ENCODE measurements at regions not wholly inside any gene's neighbourhood (a gene's known extent, or its start where the extent isn't known, plus 50 kb on each side); places are given as distances from the start of the nearest gene placed in this dataset.

- TF ChIP-seq, protein P1, sequence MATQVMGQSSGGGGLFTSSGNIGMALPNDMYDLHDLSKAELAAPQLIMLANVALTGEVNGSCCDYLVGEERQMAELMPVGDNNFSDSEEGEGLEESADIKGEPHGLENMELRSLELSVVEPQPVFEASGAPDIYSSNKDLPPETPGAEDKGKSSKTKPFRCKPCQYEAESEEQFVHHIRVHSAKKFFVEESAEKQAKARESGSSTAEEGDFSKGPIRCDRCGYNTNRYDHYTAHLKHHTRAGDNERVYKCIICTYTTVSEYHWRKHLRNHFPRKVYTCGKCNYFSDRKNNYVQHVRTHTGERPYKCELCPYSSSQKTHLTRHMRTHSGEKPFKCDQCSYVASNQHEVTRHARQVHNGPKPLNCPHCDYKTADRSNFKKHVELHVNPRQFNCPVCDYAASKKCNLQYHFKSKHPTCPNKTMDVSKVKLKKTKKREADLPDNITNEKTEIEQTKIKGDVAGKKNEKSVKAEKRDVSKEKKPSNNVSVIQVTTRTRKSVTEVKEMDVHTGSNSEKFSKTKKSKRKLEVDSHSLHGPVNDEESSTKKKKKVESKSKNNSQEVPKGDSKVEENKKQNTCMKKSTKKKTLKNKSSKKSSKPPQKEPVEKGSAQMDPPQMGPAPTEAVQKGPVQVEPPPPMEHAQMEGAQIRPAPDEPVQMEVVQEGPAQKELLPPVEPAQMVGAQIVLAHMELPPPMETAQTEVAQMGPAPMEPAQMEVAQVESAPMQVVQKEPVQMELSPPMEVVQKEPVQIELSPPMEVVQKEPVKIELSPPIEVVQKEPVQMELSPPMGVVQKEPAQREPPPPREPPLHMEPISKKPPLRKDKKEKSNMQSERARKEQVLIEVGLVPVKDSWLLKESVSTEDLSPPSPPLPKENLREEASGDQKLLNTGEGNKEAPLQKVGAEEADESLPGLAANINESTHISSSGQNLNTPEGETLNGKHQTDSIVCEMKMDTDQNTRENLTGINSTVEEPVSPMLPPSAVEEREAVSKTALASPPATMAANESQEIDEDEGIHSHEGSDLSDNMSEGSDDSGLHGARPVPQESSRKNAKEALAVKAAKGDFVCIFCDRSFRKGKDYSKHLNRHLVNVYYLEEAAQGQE (IDR thresholded peaks at IDR 0.05; ENCODE audit: low read depth, low read length), result no peak
- TF ChIP-seq, protein P2, sequence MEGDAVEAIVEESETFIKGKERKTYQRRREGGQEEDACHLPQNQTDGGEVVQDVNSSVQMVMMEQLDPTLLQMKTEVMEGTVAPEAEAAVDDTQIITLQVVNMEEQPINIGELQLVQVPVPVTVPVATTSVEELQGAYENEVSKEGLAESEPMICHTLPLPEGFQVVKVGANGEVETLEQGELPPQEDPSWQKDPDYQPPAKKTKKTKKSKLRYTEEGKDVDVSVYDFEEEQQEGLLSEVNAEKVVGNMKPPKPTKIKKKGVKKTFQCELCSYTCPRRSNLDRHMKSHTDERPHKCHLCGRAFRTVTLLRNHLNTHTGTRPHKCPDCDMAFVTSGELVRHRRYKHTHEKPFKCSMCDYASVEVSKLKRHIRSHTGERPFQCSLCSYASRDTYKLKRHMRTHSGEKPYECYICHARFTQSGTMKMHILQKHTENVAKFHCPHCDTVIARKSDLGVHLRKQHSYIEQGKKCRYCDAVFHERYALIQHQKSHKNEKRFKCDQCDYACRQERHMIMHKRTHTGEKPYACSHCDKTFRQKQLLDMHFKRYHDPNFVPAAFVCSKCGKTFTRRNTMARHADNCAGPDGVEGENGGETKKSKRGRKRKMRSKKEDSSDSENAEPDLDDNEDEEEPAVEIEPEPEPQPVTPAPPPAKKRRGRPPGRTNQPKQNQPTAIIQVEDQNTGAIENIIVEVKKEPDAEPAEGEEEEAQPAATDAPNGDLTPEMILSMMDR (IDR thresholded peaks at IDR 0.05), result no peak
- no peak for TF ChIP-seq GABPA (IDR thresholded peaks at IDR 0.05; ENCODE audit: low read depth)
- TF ChIP-seq TEAD4 (IDR thresholded peaks at IDR 0.05; ENCODE audit: borderline replicate concordance, insufficient read depth), result no peak; the same call in 1 of the 2 replicates
- TF ChIP-seq RAD21 (IDR thresholded peaks at IDR 0.05; ENCODE audit: low read length), result no peak
- no peak for TF ChIP-seq MXI1 (IDR thresholded peaks at IDR 0.05; ENCODE audit: low read depth, low read length)
- TF ChIP-seq CHD2 (IDR thresholded peaks at IDR 0.05; ENCODE audit: low read length, partially characterized antibody), result no peak
These were observed 71.4 kb upstream of the STARD4 start for GRCh38 chr5:111583758-111584203.
